Kidney epithelial cell (primary cell): ENCODE measurements at regions not wholly inside any gene's neighbourhood (a gene's known extent, or its start where the extent isn't known, plus 50 kb on each side); places are given as distances from the start of the nearest gene placed in this dataset.

Experiments used
- DNase-seq: peaks from one replicate; pipeline ENCODE4 v3.0.0-alpha.2; 2010; ENCODE audit warnings: low read depth
- H3K27me3 ChIP-seq: 2 replicates; pipeline ENCODE4 v1.6.0; 2011; ENCODE audit warnings: low read length; ENCODE audit not compliant: control insufficient read depth, insufficient read depth
- H3K36me3 ChIP-seq: 2 replicates; pipeline ENCODE4 v1.5.1; 2011; ENCODE audit warnings: low read length; ENCODE audit not compliant: control insufficient read depth, insufficient read depth
- H3K4me3 ChIP-seq: 2 replicates; pipeline ENCODE4 v1.5.1; 2011; ENCODE audit warnings: low read depth, mild to moderate bottlenecking, control low read depth, low read length
- CTCF ChIP-seq: IDR thresholded peaks from 2 replicates; pipeline ENCODE4 v1.5.1; 2011; ENCODE audit warnings: mild to moderate bottlenecking, moderate library complexity, low read length, control low read depth, inconsistent platforms; ENCODE audit not compliant: insufficient read depth, poor library complexity, severe bottlenecking

- no peak for TF ChIP-seq CTCF
Measured at GRCh38 chr5:114981111-114981510, 188.6 kb downstream of the TRIM36 start.

GRCh38 chr5:114977979-114978573 lies 191.6 kb downstream of the TRIM36 start:
- DNase-seq = no peak
- Histone ChIP-seq H3K27me3 (no peaks in the 10 kb centered on the region), H3K4me3 (no peak overlapping the region), H3K36me3 (no peaks in the 10 kb centered on the region)
- TF ChIP-seq CTCF = no peak

More at GRCh38 chr5:114981111-114981510, 188.6 kb downstream of the TRIM36 start:
- DNase-seq = no peak
- H3K36me3 ChIP-seq = no peaks in the 10 kb centered on the region
- H3K4me3 ChIP-seq = no peak overlapping the region
- no peaks in the 10 kb centered on the region for H3K27me3 ChIP-seq

- TF ChIP-seq CTCF = no peak
- Histone ChIP-seq H3K36me3 (no peaks in the 10 kb centered on the region), H3K4me3 (no peak overlapping the region), H3K27me3 (no peaks in the 10 kb centered on the region)
- no peak for DNase-seq
Measured at GRCh38 chr5:114969482-114969881, 200.2 kb downstream of the TRIM36 start.

GRCh38 chr5:114957384-114957783 lies 212.3 kb downstream of the TRIM36 start:
- H3K36me3 ChIP-seq = no peaks in the 10 kb centered on the region
- DNase-seq = no peak
- no peaks in the 10 kb centered on the region for H3K27me3 ChIP-seq
- TF ChIP-seq CTCF = no peak
- no peak overlapping the region for H3K4me3 ChIP-seq

GRCh38 chr5:114953565-114953964 lies 216.1 kb downstream of the TRIM36 start:
- DNase-seq = no peak
- no peaks in the 10 kb centered on the region for H3K27me3 ChIP-seq
- no peak for TF ChIP-seq CTCF
- H3K4me3 ChIP-seq = no peak overlapping the region
- no peaks in the 10 kb centered on the region for H3K36me3 ChIP-seq

GRCh38 chr5:114952876-114953275 lies 216.8 kb downstream of the TRIM36 start:
- H3K27me3 ChIP-seq = no peaks in the 10 kb centered on the region
- no peaks in the 10 kb centered on the region for H3K36me3 ChIP-seq
- TF ChIP-seq CTCF = no peak
- no peak for DNase-seq
- H3K4me3 ChIP-seq = no peak overlapping the region
